DMS153 treated with DMSO at 0.1 percent for 48 hours (cell line): ENCODE measurements at regions not wholly inside any gene's neighbourhood (a gene's known extent, or its start where the extent isn't known, plus 50 kb on each side); places are given as distances from the start of the nearest gene placed in this dataset.
"Not testable (repeated sequence)": the region's sequence is repeated elsewhere in the genome, so short reads cannot be mapped to it uniquely, and the experiment has no call there.

Source experiments
- DNase-seq: peaks from one replicate; lab custom pipeline; 2025; ENCODE audit not compliant: unreplicated experiment; lab: John Stamatoyannopoulos, UW

GRCh38 chr10:64109926-64110495, 588.8 kb downstream of the REEP3 start:
- DNase-seq = no peak

GRCh38 chr10:64112701-64113355, 591.6 kb downstream of the REEP3 start:
- no peak for DNase-seq

GRCh38 chr10:64113375-64113774, 592.2 kb downstream of the REEP3 start:
- DNase-seq = no peak

- DNase-seq = no peak
Observed at GRCh38 chr10:64113792-64114191, 592.6 kb downstream of the REEP3 start.

GRCh38 chr10:64115471-64115870, 594.3 kb downstream of the REEP3 start:
- DNase-seq = no peak

GRCh38 chr10:64115908-64116643, 594.9 kb downstream of the REEP3 start:
- DNase-seq = no peak

GRCh38 chr10:64116707-64117106, 595.5 kb downstream of the REEP3 start:
- no peak for DNase-seq

- no peak for DNase-seq
Observed at GRCh38 chr10:64118736-64119135, 597.5 kb downstream of the REEP3 start.

GRCh38 chr10:64120301-64120980, 599.2 kb downstream of the REEP3 start:
- not testable (repeated sequence) for DNase-seq

- DNase-seq = no peak
Observed at GRCh38 chr10:64130152-64130551, 609.0 kb downstream of the REEP3 start.

- DNase-seq = no peak
Observed at GRCh38 chr10:64134676-64135075, 613.5 kb downstream of the REEP3 start.

GRCh38 chr10:64142395-64142794, 621.2 kb downstream of the REEP3 start:
- DNase-seq = no peak

GRCh38 chr10:64148607-64149006, 627.4 kb downstream of the REEP3 start:
- DNase-seq = no peak

GRCh38 chr10:64156166-64156565, 635.0 kb downstream of the REEP3 start:
- DNase-seq = no peak

GRCh38 chr10:64158551-64158950, 637.4 kb downstream of the REEP3 start:
- no peak for DNase-seq

- DNase-seq = no peak
Observed at GRCh38 chr10:64159910-64160872, 639.0 kb downstream of the REEP3 start.

- no peak for DNase-seq
Observed at GRCh38 chr10:64170791-64171190, 649.6 kb downstream of the REEP3 start.

GRCh38 chr10:64173826-64174225, 652.6 kb downstream of the REEP3 start:
- DNase-seq = no peak

GRCh38 chr10:64174666-64175255, 653.6 kb downstream of the REEP3 start:
- DNase-seq = no peak

- DNase-seq = no peak
Observed at GRCh38 chr10:64175271-64175962, 654.2 kb downstream of the REEP3 start.
